IPS DF 4.7 (cell line): ENCODE measurements at regions not wholly inside any gene's neighbourhood (a gene's known extent, or its start where the extent isn't known, plus 50 kb on each side); places are given as distances from the start of the nearest gene placed in this dataset.

ENCODE experiments used
- DNase-seq: peaks from one replicate; pipeline ENCODE4 v3.0.0-alpha.2; 2013; ENCODE audit warnings: low spot score; ENCODE audit errors: extremely low read depth

- no peak for DNase-seq
Measured at GRCh38 chr6:139568956-139569538, 194.6 kb upstream of the CITED2 start.

GRCh38 chr6:139568151-139568955 lies 193.9 kb upstream of the CITED2 start:
- DNase-seq, result no peak

- DNase-seq, result no peak
Measured at GRCh38 chr6:139567095-139567494, 192.6 kb upstream of the CITED2 start.

- no peak for DNase-seq
Measured at GRCh38 chr6:139565591-139565990, 191.1 kb upstream of the CITED2 start.

- DNase-seq, result no peak
Measured at GRCh38 chr6:139557547-139557946, 183.1 kb upstream of the CITED2 start.

GRCh38 chr6:139556532-139556931 lies 182.1 kb upstream of the CITED2 start:
- DNase-seq, result no peak

GRCh38 chr6:139553916-139554315 lies 179.5 kb upstream of the CITED2 start:
- DNase-seq, result no peak

GRCh38 chr6:139551376-139551775 lies 176.9 kb upstream of the CITED2 start:
- no peak for DNase-seq

GRCh38 chr6:139550361-139550760 lies 175.9 kb upstream of the CITED2 start:
- no peak for DNase-seq

- no peak for DNase-seq
Measured at GRCh38 chr6:139549561-139550070, 175.2 kb upstream of the CITED2 start.

GRCh38 chr6:139547804-139548203 lies 173.4 kb upstream of the CITED2 start:
- DNase-seq, result no peak

GRCh38 chr6:139547122-139547776 lies 172.8 kb upstream of the CITED2 start:
- no peak for DNase-seq

- no peak for DNase-seq
Measured at GRCh38 chr6:139546106-139546472, 171.6 kb upstream of the CITED2 start.

GRCh38 chr6:139545206-139546105 lies 171.0 kb upstream of the CITED2 start:
- no peak for DNase-seq

GRCh38 chr6:139544701-139545057 lies 170.2 kb upstream of the CITED2 start:
- no peak for DNase-seq

- no peak for DNase-seq
Measured at GRCh38 chr6:139542351-139542750, 167.9 kb upstream of the CITED2 start.

GRCh38 chr6:139540894-139541293 lies 166.4 kb upstream of the CITED2 start:
- DNase-seq, result no peak

GRCh38 chr6:139540276-139540675 lies 165.8 kb upstream of the CITED2 start:
- DNase-seq, result no peak

GRCh38 chr6:139539852-139540251 lies 165.4 kb upstream of the CITED2 start:
- no peak for DNase-seq

GRCh38 chr6:139538366-139538765 lies 163.9 kb upstream of the CITED2 start:
- no peak for DNase-seq
